Peyer's patch (tissue), 4 donors: ENCODE measurements at regions not wholly inside any gene's neighbourhood (a gene's known extent, or its start where the extent isn't known, plus 50 kb on each side); places are given as distances from the start of the nearest gene placed in this dataset.

ENCODE experiments used
- DNase-seq, 3 donors: peaks; one replicate each; pipeline ENCODE4 v3.0.0-alpha.2; 2017 to 2019
- H3K27ac ChIP-seq, 4 donors: fragments of 200-600 bp; sonication (generic); one replicate each; pipeline ENCODE4 v1.5.1; 2016 to 2019
- H3K27me3 ChIP-seq, 2 donors: fragments of 200-600 bp; sonication (generic); one replicate each; pipeline ENCODE4 v1.5.1; 2019
- H3K36me3 ChIP-seq, 3 donors: fragments of 200-600 bp; sonication (generic); one replicate each; pipeline ENCODE4 v1.5.1; 2016 to 2019
- H3K4me1 ChIP-seq, 4 donors: fragments of 200-600 bp; sonication (generic); one replicate each; pipeline ENCODE4 v1.5.1; 2016 to 2019
- H3K4me3 ChIP-seq, 4 donors: fragments of 200-600 bp; sonication (generic); 1 replicate in 3 of 4; 2 replicates in 1 of 4; pipeline ENCODE4 v1.5.1; 2016 to 2019; ENCODE audit warnings: mild to moderate bottlenecking in 1 of 4
- H3K9me3 ChIP-seq, 4 donors: fragments of 200-600 bp; sonication (generic); one replicate each; pipeline ENCODE4 v1.5.1; 2016 to 2019; ENCODE audit warnings: mild to moderate bottlenecking in 1 of 4
- CTCF ChIP-seq, 6 experiments: fragments of 450-650 bp in 4 of 6; fragments of 200-600 bp in 2 of 6; sonication (generic) in 1 of 6; IDR thresholded peaks; one replicate each; pipeline ENCODE4 v1.5.1; 2017 to 2019; ENCODE audit warnings: antibody characterized with exemption in 6 of 6, mild to moderate bottlenecking in 3 of 6, moderate library complexity in 1 of 6
- POLR2A ChIP-seq, 2 donors: fragments of 450-650 bp; IDR thresholded peaks; one replicate each; pipeline ENCODE4 v1.5.1; 2017; ENCODE audit warnings: antibody characterized with exemption in 2 of 2, mild to moderate bottlenecking in 2 of 2, moderate library complexity in 2 of 2

DNA sequence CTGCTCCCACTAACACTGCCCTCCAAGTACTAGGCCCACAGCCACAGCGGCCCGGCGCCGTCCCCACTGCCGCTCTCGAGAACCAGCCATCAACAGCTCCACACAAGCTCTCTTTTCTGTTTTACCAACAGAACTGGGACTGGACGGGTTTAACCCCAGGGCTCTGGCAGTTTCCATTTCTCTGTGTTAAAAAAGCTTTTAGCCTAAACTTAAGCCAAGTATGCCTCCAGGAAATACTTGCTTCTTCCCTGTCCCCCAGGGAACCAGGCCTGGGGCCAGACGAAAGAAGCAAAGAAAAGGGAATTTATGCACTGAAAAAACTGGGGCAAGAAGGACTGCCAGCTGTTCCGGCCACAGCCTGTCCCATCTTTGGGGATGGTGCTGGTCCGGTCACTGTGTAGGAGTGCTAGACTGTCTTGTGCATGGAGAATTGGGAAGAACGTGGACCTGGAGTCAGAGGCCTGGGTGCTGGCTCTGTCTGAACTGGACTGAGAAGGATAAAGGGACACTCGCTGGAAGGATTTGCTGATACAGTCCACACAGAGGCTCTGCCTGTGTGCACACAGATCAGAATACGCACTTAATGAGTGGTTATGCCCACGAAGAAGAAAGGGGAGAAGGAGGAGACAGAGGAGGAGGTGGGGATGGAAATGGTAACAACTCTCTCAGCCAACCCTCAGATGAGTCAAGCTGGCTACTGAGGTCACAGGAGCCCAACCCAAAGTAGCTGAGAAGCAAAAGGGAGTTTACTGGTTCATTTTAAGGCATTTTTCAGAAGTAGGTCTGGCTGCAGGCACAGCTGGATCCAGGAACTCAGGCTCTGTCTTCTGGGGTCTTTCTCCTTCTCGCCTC is 254.4 kb upstream of the PMEPA1 start:
- no peaks in the 10 kb centered on the region for H3K36me3 ChIP-seq
- no peaks in the 10 kb centered on the region for H3K9me3 ChIP-seq
- TF ChIP-seq POLR2A (IDR thresholded peaks at IDR 0.05) (no peak), CTCF (IDR thresholded peaks at IDR 0.05) (no peak)
- H3K4me1 ChIP-seq = no peaks in the 10 kb centered on the region
- H3K27ac ChIP-seq = no peak overlapping the region
- H3K27me3 ChIP-seq = no peaks in the 10 kb centered on the region
- no peak for DNase-seq
- no peak overlapping the region for H3K4me3 ChIP-seq

- no peaks in the 10 kb centered on the region for H3K9me3 ChIP-seq
- H3K4me3 ChIP-seq = no peak overlapping the region
- H3K27ac ChIP-seq = no peak overlapping the region
- no peaks in the 10 kb centered on the region for H3K36me3 ChIP-seq
- H3K27me3 ChIP-seq = no peaks in the 10 kb centered on the region
- TF ChIP-seq CTCF (IDR thresholded peaks at IDR 0.05) (no peak), POLR2A (IDR thresholded peaks at IDR 0.05) (no peak)
- no peak for DNase-seq
- no peaks in the 10 kb centered on the region for H3K4me1 ChIP-seq
Measured at GRCh38 chr20:57960803-57961575, 251.2 kb upstream of the PMEPA1 start.

DNA sequence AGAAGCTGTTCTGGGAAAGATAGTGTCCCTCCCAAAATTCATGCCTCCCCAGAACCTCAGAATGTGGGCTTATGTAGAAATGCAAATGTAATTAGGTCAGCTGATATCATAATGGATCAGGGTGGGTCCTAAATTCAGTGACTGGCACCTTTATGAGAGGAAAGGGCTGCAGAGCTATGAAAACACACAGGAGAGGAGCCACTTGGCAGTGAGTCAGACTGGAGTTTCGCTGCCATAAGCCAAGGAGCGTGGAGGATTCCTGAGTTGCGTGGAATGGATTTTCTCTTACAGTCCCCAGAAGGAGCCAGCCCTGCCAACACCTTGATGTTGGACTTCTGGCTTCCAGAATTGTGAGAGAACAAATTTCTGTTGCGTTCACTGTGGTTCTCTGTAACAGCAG is 249.8 kb upstream of the PMEPA1 start:
- H3K27me3 ChIP-seq = no peaks in the 10 kb centered on the region
- no peaks in the 10 kb centered on the region for H3K36me3 ChIP-seq
- no peak overlapping the region for H3K27ac ChIP-seq
- no peak for DNase-seq
- no peaks in the 10 kb centered on the region for H3K4me1 ChIP-seq
- H3K9me3 ChIP-seq = no peaks in the 10 kb centered on the region
- H3K4me3 ChIP-seq = no peak overlapping the region
- no peak for TF ChIP-seq CTCF (IDR thresholded peaks at IDR 0.05)
- TF ChIP-seq POLR2A (IDR thresholded peaks at IDR 0.05) = no peak

DNA sequence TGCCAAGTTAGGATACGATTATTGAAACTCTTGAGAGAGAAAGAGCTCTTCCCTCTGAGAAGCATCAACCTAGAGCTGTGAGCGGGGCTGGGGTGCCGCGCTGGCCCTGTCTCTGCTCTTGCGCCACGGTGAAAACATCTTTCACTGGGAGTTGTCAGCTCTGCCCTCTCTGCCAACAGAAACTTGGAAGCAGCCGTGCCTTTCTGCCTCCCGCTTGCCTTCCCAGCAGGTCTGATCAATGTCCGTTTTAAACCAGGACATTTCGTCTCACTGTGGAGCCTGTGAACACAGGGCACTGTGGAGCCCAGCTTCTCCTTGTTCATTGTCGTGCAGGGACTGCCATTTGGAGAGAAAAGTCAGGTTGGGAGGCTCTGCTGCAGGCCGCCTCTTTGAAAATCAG is 249.2 kb upstream of the PMEPA1 start:
- Histone ChIP-seq H3K36me3 (no peaks in the 10 kb centered on the region), H3K27ac (no peak overlapping the region), H3K4me3 (no peak overlapping the region), H3K4me1 (no peaks in the 10 kb centered on the region), H3K27me3 (no peaks in the 10 kb centered on the region), H3K9me3 (no peaks in the 10 kb centered on the region)
- TF ChIP-seq POLR2A (IDR thresholded peaks at IDR 0.05) = no peak
- TF ChIP-seq CTCF (IDR thresholded peaks at IDR 0.05) = no peak
- DNase-seq = no peak

DNA sequence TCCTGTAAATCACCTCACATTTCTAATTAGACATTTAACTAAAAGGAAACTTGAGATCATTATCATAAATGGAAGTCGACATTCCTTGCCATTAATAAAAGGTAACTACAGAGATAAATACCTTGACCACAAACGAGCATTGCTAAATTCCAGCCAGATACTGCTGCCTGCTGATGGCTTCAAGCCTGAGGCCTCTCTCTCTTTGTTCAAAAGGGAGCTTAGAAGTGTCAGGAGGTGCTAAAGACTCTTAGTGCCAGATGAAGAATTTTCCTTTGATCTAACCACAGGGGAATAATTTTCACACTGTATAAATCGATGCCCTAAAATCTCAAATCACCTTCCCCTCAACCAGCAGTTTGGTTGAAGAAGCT is 248.2 kb upstream of the PMEPA1 start:
- Histone ChIP-seq H3K36me3 (no peaks in the 10 kb centered on the region), H3K4me3 (no peak overlapping the region), H3K27ac (no peak overlapping the region), H3K9me3 (no peaks in the 10 kb centered on the region), H3K4me1 (no peaks in the 10 kb centered on the region), H3K27me3 (no peaks in the 10 kb centered on the region)
- TF ChIP-seq CTCF (IDR thresholded peaks at IDR 0.05) (no peak), POLR2A (IDR thresholded peaks at IDR 0.05) (no peak)
- DNase-seq = no peak
